SHP77 (cell line): ENCODE measurements at regions not wholly inside any gene's neighbourhood (a gene's known extent, or its start where the extent isn't known, plus 50 kb on each side); places are given as distances from the start of the nearest gene placed in this dataset.
"Not testable (repeated sequence)": the region's sequence is repeated elsewhere in the genome, so short reads cannot be mapped to it uniquely, and the experiment has no call there.

Source experiments
- DNase-seq, 2 experiments: peaks; one replicate each; lab custom pipeline; 2025; lab: John Stamatoyannopoulos, UW

DNA sequence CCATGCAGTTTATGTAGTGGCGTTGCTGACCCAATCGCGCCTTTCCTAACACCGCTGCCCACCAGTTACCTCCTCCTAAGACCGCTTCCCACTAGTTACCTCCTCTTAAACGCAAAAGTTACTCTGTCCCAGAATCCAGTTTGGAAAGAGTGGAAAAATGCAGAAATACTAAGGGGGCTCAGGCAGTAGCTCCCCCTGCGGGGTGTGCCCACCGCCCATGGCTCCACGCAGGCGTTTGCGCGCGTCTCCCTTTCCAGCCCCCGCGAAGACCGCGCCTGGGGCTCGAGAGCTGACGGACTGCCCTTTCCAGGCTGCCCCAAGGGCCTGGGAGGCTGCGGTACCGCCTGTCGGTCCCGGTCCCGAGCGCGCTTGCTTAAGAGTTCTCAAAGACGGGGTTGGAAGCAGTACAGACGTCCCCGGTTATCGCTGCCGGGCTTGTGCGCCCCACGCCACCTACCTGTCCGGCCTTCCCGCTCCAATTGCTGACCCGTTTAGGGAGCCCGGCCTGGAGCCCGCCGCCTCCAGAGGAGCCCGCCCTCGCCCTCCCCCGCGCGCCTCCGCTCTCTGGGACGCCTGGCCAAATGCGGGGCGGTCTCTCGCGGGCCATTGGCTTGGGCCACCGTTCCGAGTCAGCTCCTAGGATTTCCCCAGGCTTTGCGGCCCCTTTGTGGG, 414.1 kb upstream of the ESRRG start:
- no peak for DNase-seq

DNA sequence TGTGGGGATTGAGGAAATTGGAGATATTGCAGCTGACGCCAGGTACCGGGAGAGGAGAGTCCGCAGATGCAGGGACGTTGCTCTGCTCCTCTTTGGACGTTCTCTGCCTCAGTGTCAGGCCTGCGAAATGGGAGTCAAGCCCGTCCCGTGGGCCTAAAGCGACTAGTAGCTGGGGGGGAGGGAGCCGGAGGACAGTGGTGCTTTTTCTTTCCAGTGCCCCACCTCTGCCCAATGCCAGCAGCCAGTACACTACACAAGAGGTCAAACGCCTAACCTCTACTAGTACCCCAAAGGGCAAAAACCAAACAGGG, 413.6 kb upstream of the ESRRG start:
- no peak for DNase-seq

DNA sequence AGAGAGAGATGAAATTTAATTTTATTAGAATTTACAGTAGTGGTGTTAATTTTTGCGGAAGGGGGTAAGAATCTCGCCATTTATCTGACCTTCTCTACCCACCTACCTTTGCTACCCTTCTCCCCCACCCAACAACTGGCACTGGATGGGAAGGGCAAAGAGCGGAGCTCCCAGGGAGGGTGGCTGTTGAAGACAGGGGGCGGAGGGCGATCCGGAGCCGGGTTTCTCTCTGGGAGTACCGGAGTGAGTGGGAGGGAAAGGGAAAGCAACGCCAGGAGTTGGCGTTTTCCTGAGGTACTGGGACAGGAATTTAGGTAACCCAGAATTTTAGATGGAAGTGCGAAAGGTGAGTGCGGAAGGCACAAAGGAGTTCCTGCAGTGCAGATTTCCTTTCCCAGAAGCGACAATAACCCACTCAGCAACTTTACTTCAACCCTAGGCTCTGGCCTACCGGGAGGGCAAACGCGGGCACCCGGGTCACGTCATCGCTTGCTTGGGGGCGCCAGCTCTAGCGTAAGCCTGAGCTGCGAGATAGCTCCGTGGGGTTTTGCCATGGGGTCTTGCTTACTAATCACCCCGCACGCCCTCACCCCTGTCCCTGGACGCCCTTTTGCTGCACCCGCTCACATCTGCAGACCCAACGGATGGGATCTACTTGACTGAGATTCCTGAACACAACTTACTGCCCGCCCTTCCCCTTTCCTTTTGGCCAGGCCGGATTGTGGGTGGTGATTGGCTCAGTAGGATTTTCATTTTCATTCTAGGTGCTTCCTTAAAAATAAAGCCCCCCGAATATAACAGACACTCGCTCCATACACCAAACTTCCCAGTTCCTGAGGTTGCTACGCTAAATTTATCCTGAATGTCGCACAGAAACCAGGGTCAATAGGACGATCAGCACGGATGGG, 413.0 kb upstream of the ESRRG start:
- DNase-seq = peak; percentile 15 to 16

DNA sequence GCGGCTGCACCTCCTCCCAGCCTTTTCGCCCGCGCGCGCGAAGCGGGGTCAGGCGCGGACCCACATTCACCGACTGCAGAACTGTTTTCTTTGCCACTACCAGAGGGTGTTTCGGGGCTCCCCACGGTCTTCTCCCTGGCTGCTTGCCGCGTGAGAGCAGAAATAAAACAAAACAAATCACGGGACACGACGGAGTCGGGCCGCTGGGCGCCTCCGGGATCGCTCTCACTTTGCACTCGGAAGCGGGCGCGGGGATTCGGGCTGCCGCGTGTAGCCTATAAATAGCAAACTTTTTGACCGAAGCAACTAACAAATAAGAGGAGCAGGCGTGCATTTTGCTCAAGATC, 412.3 kb upstream of the ESRRG start:
- peak in 1 of 2 experiments; percentile 26 for DNase-seq

DNA sequence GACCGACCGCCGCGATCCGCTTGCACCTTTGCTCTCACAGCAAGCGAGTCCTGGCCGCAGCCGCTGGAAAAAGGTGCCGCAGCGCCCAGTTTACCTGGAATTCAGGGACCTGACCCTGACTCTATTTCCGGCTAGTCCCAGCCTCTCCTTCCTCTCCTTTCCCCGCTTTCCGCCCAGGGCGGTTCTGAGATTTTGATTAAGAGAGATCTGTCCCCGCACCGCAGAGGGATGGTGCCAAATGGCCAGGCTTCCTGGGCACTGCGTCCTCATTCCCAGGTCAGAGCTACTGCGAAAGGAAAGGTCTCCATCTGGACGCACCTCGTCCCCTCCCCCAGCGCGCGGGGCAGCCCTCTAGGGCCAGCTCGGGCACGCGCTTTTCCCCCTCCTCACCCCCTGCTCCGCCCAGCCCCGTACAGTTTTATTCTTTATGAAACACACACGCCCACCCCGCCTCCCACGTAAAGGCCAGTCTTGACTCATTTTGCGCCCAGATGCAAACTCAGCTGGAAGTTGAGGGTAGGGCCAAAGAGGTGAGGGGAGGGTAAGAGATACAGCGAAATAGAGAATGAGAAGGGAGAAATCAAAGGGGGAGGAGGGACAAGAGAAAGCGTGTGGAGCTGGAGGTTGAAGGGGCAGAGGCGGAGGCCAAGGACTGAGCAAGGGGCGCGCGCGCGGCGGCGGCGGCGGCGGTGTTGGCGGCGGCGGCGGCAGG, 411.8 kb upstream of the ESRRG start:
- peak; percentile 15 to 27 for DNase-seq

DNA sequence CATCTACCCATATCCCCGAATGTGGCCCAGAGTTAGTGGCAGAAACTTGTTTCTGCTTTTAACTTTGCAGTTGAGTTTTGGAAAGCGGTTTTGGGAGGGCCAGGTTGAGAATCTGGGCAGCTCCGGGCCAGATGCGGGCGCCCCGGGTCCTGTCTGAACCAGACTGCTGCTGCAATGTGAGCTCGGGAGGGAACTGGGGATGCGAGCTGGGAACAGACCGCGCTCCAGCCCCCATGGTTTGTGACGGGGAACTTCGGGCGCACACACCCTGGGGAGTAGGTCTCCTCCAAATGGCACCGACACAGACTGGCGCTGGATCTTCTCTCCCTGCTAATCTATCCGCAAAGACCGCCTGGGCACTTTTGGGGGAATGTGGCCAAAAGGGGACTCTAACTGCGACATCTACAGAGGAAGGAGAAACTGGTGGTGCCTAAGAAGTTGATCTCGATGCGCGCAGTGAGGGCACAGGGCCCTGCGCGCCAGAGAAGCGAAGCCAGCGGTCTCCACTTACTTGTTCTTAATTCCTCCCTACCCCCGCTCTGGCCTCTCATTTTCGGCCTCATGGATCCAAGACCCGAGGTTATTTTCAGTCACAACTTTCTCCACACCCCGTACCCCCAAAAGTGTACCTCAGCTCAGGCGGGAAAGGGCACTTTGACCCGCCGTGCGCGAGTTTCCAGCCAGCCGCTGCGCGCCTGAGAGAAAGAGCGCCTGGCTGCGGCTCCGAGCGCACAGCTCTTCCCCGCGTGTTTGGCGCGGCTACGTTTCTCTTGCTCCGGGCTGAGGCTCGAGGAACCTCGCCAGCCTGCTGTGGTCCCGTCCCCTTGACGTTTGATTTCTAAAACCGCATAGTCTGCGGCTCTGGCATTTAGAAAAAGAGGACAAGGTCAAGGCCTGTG, 411.0 kb upstream of the ESRRG start:
- DNase-seq = no peak

DNA sequence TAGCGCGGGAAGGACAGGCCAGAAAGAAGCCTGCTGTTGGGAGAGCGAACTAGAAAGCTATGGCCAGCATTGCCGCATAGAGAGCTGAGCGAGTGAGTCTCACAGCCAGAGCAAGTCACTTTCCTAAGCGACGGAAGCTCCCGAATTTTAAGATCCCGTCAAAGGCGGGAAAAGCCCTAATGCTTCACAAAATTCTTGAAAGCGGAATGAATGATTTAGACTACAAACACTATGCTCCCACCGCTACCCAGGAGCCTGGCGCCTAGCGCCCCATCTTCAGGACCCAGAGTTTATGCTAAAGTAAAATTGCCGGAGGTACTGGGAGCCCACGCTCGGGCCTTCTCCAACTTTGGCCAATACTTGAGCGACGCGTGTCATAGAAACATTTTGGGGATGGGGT, 409.9 kb upstream of the ESRRG start:
- no peak for DNase-seq

DNA sequence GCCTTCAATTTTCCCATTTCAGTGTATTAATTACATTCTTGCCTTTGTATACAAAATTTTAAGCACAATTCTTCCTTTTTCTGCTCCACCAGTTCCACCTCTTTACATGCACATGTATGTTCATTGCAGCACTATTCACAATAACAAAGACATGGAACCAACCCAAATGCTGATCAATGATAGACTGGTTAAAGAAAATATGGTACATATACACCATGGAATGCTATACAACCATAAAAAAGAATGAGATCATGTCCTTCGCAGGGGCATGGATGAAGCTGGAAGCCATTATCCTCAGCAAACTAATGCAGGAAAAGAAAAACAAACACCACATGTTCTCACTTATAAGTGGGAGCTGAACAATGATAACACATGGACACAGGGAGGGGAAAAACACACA, 400.1 kb upstream of the ESRRG start:
- DNase-seq = not testable (repeated sequence)

DNA sequence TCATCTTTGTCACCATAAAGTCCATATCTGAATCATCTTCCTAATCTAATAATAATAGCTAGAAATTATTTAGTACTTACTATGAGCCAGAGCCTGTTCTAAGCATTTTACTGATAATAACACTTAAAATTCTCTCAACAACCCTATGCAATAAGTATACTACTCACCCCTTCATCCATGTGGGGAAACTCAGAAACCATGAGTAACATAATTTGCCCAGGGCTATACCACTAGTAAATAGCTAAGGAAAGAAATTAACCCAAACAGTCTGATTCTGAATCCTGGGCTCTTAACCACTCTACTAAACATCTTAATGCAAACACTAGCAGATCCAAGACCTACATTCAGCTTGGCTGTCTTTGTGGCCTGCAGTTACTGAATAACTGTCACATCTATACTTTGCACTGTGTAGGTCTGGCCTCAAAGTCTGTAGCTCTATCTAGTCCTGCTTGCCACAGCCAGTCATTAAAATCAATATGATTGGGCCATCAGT, 394.8 kb upstream of the ESRRG start:
- DNase-seq = no peak

DNA sequence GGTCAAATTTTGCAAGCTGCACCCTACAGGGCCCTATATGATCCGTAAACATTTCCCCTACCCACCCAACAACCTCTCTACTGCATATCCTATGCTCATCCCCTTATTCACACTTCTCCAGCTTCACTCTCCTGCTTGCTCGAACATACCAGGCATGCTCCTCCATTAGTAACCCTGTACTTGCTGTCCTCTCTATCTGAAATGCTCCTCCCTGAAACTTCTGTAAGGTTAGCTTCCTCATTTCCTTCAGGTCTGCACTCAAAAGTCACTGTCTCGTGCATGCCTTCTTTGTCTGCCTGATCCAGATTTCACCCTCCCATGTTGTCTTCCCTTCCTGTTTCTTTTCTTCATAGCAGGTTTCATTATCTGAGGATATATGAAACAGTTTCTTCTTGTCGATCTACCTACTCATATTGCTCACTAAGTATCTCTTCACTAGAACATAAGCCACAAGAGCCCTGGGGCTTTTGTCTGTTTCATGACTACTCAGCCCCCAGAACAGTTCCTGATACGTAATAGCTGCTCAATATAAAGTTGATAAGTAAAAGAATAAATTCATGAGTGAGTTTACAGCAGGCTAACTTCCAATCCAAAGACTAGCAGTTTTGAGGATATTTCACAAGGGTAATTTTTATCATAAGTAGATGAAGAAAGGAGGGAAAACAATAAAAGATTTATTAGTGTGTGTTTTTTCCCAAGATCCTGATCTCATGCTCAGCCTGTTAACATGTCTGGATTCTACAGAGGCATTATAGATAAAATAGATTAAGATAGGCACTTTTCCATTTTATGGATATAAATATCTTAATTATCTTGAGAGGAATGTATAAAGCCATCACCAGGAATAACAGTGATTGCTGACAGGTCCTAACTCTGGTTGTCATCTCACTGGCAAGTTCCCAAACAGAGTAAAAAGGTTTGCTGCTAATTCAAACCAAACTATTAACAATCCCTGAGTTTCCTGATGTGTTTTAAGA, 392.5 kb upstream of the ESRRG start:
- DNase-seq = no peak

DNA sequence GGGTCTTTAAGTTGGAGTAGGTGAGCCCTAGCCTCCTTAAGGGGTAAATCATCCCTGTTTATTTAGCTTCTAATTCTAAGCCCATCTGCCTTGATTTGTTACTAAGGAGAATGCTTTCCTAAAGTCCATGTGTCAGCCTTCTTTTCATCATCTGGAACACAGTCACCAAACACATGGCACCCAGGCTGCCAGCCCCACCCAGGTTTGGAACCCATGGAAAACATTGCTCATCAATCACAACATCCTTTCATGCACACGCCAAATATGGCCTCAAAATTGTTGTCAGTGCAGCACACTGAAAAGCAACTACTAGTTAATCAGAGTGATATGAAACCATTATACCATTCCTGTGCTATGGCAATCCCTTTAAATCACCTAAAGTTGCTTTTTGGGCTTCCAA, 386.7 kb upstream of the ESRRG start:
- DNase-seq = no peak

DNA sequence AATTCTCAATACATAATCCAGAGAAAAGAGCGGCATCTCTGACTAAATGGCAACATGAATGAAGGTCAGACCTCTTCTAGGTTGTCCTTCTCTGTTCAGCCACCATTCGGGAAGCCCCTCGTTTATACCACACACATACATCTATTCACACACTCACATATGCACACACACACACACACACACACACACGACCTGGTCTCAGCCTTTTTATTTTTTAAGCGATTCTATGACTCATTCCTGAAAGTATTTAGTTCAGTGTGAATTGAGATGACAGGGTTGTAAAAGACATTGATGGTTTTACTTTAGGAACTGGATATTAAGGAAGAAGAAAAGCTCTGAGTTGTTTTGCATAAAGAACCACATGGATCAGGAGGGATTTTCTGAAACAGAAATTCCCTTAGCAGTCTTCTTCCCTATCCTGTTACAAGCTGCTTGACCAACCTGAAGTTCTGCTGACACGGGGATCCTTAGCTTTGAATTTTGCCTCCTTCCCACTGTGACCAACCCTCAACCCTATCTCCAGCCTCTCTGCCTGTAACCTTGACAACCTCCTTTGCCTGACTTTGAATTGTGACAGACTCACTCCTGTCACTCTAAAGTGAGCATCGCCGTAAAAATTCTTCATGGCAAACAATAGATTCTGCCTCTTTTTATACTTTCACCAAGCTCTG, 383.1 kb upstream of the ESRRG start:
- DNase-seq = no peak

DNA sequence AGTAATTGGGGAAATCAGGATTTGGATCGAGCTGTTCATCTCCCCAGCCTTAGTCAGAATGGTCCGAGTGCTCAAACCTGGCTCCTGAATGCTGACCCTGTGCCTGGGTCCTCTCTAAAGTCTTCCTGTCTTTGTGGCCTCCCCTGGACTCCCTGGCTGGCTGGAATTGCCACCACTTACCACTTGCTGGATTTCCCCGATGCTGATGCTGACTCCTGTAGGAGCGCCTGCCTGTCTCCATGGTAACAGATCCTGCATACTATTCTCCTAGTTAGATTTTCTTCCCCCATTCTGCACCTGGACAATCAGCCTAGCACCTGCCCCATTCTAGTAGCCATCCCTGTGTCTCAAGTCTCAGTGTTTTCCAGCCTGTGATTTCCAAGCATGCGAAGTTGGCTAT, 382.2 kb upstream of the ESRRG start:
- DNase-seq = no peak

DNA sequence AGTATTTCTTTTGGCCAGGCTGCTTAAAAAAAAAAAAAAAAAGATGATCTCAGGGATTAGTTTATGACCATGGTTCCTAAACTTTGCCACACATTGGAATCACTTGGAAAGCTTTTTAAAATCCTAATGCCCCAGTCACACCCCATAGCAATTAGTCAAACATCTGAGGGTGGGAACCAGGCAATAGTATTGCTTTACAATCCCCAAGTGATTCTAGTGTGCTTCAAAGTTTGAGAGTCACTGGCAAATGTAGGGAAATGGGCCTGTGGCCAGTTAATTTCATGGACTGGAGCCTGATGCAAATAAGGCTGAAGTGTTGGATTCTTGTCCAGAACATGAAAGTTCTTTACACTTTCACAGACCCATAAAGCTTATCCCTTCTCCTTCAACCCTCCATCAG, 374.6 kb upstream of the ESRRG start:
- DNase-seq = no peak

DNA sequence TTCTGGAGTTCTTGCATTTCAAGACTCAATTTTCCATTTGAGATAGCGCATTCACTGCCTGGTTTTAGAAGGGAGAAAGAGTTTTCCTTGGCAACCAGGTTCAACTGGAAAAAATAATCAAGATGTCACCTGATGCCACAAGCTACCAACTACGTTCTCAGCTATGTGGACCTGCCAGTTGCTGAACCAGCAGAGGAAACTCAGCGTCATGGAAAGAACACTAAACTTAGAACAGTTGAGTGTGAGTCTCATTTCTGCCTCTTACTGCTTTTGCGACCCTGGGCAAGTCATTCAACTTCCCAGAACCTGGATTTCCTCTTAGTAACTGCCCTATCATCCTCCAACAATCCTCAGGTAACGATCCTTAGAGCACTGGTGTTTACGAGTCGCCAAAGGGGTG, 373.0 kb upstream of the ESRRG start:
- DNase-seq = no peak

DNA sequence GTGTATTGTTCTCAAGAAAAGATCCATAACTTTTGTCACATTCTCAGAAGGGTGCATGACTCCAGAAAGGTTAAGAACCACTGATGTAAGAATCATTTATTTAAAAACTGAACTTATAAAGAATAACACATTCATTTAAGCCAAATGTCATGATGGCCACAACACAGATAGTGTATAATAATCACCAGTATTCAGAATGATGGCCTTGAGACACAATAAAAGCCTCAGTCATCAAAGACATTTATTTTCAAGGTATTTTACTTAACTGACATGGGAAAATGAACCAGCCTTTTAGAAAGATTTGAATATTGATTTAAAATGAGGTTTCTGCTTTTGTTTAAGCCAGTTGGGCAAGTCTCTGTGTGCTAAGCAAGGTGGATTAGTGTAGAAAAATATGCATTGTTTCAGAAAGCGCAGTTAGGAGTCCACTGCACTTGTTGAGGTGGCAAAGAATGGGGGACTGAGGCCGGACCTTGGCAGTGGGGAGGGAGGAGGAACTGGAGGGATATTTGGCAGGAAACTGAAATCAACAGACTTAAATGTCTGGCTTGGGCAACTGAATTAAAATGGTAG, 371.9 kb upstream of the ESRRG start:
- no peak for DNase-seq

DNA sequence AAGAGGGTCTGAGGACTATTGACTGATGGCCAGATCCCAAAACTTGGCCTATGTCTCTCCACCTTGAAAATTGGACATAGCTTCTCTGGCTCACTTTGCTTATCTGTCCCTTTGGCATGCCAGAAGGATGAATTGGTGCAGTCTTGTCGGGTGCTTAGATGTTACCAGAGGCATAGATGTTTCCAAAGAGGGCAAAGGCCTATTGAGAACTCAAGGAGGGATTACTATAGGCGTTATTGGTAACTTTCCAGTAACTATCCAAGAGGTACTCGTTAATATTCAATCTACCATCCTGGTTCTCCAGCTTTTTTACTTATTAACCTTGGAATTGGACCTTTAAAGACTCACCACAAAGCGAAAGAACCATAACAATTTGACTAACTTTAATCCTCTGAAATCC, 368.3 kb upstream of the ESRRG start:
- no peak for DNase-seq

DNA sequence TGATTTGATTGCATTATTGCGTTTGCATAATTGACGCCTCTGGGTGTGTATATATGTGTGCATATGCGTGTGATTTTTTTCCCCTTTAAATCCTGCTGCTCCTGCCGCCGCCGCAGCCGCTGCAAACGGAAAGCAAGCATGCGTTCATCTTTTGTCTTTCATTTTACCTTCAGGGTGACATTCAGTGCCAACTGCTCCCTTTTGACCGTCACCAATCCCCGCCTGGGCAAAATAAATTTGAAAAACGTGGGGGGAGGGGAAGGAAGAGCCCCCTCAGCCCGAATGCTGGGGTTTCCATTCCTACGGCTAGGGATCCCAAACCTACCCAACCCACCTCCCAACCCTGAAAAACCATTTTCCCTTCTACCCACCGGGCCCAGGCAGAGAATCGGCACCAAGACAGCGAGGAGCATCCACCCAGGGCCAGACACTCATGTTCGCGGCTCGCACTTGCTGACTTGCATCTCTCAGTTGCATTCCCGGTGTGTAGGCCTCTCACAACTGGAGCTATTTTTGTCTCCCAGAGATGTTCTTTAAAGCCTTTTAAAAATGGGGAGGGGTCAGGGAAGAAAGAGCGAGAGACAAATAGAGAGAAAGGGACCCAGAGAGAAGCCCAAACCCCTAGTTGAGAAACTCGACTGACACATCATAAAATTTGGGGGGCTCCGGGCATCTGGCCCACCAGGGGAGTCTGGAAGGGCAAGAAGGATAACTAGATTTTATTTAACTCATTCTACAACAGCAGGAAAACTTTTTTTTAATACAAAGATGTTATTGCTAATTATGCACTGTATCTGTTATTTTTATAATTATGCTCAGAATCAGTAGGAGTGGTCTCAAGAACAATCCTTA, 367.1 kb upstream of the ESRRG start:
- peak in 1 of 2 experiments; percentile 43 for DNase-seq
